Panc1 (cell line): ENCODE measurements at regions not wholly inside any gene's neighbourhood (a gene's known extent, or its start where the extent isn't known, plus 50 kb on each side); places are given as distances from the start of the nearest gene placed in this dataset.

Experiments used
- ATAC-seq: fragments of 200-7000 bp; cut with Tn5 transposase; 2 replicates; pipeline ENCODE4 v1.9.1; 2020; ENCODE audit warnings: mild to moderate bottlenecking, moderate library complexity
- BruUV-seq: library from RNA; stranded (reverse); fragments of 400-500 nt; replicated peaks from 2 replicates; lab custom pipeline; 2021; lab: Mats Ljungman, UMichigan
- CTCF ChIA-PET: fragments of 300-600 bp; sonication (Branson Sonifier 250); formaldehyde crosslinking; loops from one replicate; lab custom pipeline; 2022; ENCODE audit warnings: antibody characterized with exemption; lab: Charles Lee
- POLR2A ChIA-PET: fragments of 300-600 bp; sonication (Branson Sonifier 250); formaldehyde crosslinking; loops from one replicate; lab custom pipeline; 2022; ENCODE audit warnings: antibody characterized with exemption; lab: Charles Lee
- DNase-seq: peaks from one replicate; pipeline ENCODE4 v3.0.0-alpha.2; 2010; ENCODE audit warnings: low read depth, low spot score
- H3K27ac ChIP-seq: 2 replicates; pipeline ENCODE4 v1.5.1; 2011; ENCODE audit warnings: mild to moderate bottlenecking, low read length, inconsistent platforms
- H3K27me3 ChIP-seq: fragments of 200-500 bp; sonication (Bioruptor generic); 2 replicates; pipeline ENCODE4 v1.6.0; 2014; ENCODE audit warnings: low read length, inconsistent platforms; ENCODE audit not compliant: control insufficient read depth, insufficient read depth
- H3K36me3 ChIP-seq: fragments of 200-500 bp; sonication (Bioruptor generic); 2 replicates; pipeline ENCODE4 v1.5.1; 2014; ENCODE audit warnings: inconsistent platforms, mild to moderate bottlenecking, low read length, moderate library complexity; ENCODE audit not compliant: control insufficient read depth, insufficient read depth
- H3K4me1 ChIP-seq: 2 replicates; pipeline ENCODE4 v1.5.1; 2011; ENCODE audit warnings: inconsistent platforms, mild to moderate bottlenecking, low read length, moderate library complexity; ENCODE audit not compliant: control insufficient read depth, insufficient read depth
- H3K4me3 ChIP-seq, 2 experiments: 2 replicates each; pipeline ENCODE4 v1.5.1; 2011 to 2012; ENCODE audit warnings: low read depth in 2 of 2, low read length in 2 of 2, mild to moderate bottlenecking in 2 of 2, inconsistent platforms in 1 of 2, moderate library complexity in 1 of 2
- H3K9me3 ChIP-seq: fragments of 200-500 bp; sonication (Bioruptor generic); 2 replicates; pipeline ENCODE4 v1.5.1; 2014; ENCODE audit warnings: low read depth, mild to moderate bottlenecking, inconsistent platforms, low read length, moderate library complexity; ENCODE audit not compliant: control insufficient read depth, insufficient read depth
- POLR2AphosphoS5 ChIP-seq: IDR thresholded peaks from 2 replicates; pipeline ENCODE4 v1.6.1; 2012; ENCODE audit warnings: mild to moderate bottlenecking, low read depth, low read length, moderate library complexity
- SIN3A ChIP-seq: IDR thresholded peaks from 2 replicates; pipeline ENCODE4 v1.6.1; 2012; ENCODE audit warnings: low read depth, mild to moderate bottlenecking, low read length, moderate library complexity, borderline replicate concordance; ENCODE audit not compliant: insufficient read depth
- TCF7L2 ChIP-seq: IDR thresholded peaks from 2 replicates; pipeline ENCODE4 v1.6.1; 2011; ENCODE audit warnings: mild to moderate bottlenecking, low read depth, low read length, inconsistent platforms
- in situ Hi-C: cut with HindIII; loops from 2 replicates; pipeline ENCODE4 v1.10.0; 2016; ENCODE audit warnings: low sequenced_read_pairs, low pct_unique_long_range_greater_than_20kb
- intact Hi-C: fragments of 100-400 bp; cut with micrococcal nuclease; formaldehyde crosslinking; loops from one replicate; pipeline ENCODE4 v1.10.0; 2022; ENCODE audit not compliant: unreplicated experiment
- TF ChIP-seq, protein P1 (sequence below): fragments of 450-650 bp; IDR thresholded peaks from 2 replicates; pipeline ENCODE4 v1.5.1; 2017; ENCODE audit warnings: mild to moderate bottlenecking
- TF ChIP-seq, protein P2 (sequence below), 2 experiments: IDR thresholded peaks; 2 replicates each; pipeline ENCODE4 v1.6.1; 2011 to 2012; ENCODE audit warnings: low read depth in 2 of 2, control low read depth in 1 of 2, low read length in 1 of 2, mild to moderate bottlenecking in 1 of 2, moderate library complexity in 1 of 2; ENCODE audit not compliant: insufficient read depth in 1 of 2

DNA sequence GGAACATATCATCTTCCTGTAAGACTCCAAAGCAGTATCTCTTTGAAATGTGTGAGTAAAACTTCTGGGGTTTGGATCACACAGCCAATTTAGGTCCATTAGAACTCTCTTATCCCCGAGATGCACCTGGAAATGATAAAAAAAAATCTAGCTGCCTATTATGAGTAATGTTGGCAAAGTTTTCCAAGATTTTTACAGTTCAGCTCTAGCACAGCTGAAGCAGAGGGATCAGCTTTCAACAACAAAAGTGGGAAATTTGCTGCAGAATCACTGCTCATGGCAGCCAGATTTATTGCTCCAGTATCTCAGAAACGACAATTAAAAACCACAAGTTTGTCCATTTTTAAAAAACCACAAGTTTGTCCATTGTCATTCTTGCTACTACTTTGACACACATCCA lies 292.2 kb downstream of the IRX2 start:
- Histone ChIP-seq H3K4me3 (no peak overlapping the region), H3K27me3 (no peaks in the 10 kb centered on the region), H3K4me1 (no peaks in the 10 kb centered on the region), H3K36me3 (no peaks in the 10 kb centered on the region), H3K9me3 (no peaks in the 10 kb centered on the region), H3K27ac (no peak overlapping the region)
- ATAC-seq (no peak), DNase-seq (no peak)
- in situ Hi-C loops (no loop called here), intact Hi-C loops (no loop called here)
- ChIA-PET CTCF (no interaction called here), POLR2A (no interaction called here)
- TF ChIP-seq, protein P1, sequence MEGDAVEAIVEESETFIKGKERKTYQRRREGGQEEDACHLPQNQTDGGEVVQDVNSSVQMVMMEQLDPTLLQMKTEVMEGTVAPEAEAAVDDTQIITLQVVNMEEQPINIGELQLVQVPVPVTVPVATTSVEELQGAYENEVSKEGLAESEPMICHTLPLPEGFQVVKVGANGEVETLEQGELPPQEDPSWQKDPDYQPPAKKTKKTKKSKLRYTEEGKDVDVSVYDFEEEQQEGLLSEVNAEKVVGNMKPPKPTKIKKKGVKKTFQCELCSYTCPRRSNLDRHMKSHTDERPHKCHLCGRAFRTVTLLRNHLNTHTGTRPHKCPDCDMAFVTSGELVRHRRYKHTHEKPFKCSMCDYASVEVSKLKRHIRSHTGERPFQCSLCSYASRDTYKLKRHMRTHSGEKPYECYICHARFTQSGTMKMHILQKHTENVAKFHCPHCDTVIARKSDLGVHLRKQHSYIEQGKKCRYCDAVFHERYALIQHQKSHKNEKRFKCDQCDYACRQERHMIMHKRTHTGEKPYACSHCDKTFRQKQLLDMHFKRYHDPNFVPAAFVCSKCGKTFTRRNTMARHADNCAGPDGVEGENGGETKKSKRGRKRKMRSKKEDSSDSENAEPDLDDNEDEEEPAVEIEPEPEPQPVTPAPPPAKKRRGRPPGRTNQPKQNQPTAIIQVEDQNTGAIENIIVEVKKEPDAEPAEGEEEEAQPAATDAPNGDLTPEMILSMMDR = no peak
- BruUV-seq = no TSS peak

DNA sequence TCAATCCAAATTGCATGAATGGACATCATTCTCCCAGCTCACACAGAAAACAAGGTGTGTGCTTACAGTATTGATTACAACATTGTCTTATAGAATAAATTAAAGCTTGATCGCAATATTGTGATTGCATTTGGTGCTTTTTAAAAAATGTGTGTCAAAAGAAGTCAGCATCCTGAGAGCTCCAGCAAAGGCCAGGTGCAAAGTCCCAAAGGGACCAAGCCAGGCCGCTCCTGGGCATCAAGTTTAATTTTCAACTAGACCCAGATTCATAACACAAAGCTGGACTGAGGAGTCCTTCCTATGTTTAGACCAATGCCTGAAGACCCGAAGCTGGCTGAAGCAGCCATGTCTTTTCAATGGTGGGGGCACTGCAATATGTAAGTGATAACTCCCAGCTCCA lies 295.6 kb downstream of the IRX2 start:
- intact Hi-C loops = no loop called here
- in situ Hi-C loops = no loop called here
- BruUV-seq = no TSS peak
- Histone ChIP-seq H3K27me3 (no peaks in the 10 kb centered on the region; the same call in 1 of the 2 replicates), H3K4me3 (no peak overlapping the region), H3K27ac (no peak overlapping the region), H3K36me3 (no peaks in the 10 kb centered on the region), H3K9me3 (no peaks in the 10 kb centered on the region), H3K4me1 (no peaks in the 10 kb centered on the region)
- POLR2A ChIA-PET = no interaction called here
- ATAC-seq (no peak), DNase-seq (no peak)
- CTCF ChIA-PET = no interaction called here
- TF ChIP-seq SIN3A (no peak), POLR2AphosphoS5 (no peak)
- TF ChIP-seq, protein P2, sequence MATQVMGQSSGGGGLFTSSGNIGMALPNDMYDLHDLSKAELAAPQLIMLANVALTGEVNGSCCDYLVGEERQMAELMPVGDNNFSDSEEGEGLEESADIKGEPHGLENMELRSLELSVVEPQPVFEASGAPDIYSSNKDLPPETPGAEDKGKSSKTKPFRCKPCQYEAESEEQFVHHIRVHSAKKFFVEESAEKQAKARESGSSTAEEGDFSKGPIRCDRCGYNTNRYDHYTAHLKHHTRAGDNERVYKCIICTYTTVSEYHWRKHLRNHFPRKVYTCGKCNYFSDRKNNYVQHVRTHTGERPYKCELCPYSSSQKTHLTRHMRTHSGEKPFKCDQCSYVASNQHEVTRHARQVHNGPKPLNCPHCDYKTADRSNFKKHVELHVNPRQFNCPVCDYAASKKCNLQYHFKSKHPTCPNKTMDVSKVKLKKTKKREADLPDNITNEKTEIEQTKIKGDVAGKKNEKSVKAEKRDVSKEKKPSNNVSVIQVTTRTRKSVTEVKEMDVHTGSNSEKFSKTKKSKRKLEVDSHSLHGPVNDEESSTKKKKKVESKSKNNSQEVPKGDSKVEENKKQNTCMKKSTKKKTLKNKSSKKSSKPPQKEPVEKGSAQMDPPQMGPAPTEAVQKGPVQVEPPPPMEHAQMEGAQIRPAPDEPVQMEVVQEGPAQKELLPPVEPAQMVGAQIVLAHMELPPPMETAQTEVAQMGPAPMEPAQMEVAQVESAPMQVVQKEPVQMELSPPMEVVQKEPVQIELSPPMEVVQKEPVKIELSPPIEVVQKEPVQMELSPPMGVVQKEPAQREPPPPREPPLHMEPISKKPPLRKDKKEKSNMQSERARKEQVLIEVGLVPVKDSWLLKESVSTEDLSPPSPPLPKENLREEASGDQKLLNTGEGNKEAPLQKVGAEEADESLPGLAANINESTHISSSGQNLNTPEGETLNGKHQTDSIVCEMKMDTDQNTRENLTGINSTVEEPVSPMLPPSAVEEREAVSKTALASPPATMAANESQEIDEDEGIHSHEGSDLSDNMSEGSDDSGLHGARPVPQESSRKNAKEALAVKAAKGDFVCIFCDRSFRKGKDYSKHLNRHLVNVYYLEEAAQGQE (IDR thresholded peaks at IDR 0.05; ENCODE audit: insufficient read depth in 1 of 2, low read depth in 2 of 2, low read length in 1 of 2) = no peak
- TF ChIP-seq, protein P1 = no peak

DNA sequence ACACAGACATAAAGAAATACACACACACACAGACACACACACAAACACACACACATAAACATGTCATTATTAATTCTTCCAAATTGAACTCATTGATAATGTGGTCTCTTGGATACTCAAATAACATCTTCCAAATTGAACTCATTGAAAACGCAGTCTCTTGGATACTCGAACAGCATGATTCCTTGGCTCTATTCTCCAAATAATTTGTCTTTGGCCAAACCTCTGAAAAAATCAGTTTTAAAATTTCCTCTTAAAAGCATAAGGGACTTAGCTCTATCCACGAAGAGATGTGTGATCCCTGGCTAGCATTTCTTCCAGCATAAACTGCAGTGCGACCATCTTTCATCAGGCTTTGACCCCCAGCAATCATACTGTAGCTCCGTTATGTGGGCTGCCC lies 296.6 kb downstream of the IRX2 start:
- BruUV-seq = no TSS peak
- H3K4me3 ChIP-seq = no peak overlapping the region
- ChIA-PET POLR2A (no interaction called here), CTCF (no interaction called here)
- DNase-seq = no peak
- H3K9me3 ChIP-seq = no peaks in the 10 kb centered on the region
- H3K4me1 ChIP-seq = no peaks in the 10 kb centered on the region
- intact Hi-C loops (no loop called here), in situ Hi-C loops (no loop called here)
- no peaks in the 10 kb centered on the region for H3K36me3 ChIP-seq
- TF ChIP-seq POLR2AphosphoS5 = no peak
- TF ChIP-seq, protein P2 (IDR thresholded peaks at IDR 0.05; ENCODE audit: insufficient read depth in 1 of 2, low read depth in 2 of 2, low read length in 1 of 2) = no peak
- TF ChIP-seq, protein P1 = no peak
- no peak for TF ChIP-seq SIN3A
- no peak for TF ChIP-seq TCF7L2
- no peaks in the 10 kb centered on the region; the same call in 1 of the 2 replicates for H3K27me3 ChIP-seq
- no peak overlapping the region for H3K27ac ChIP-seq
- no peak for ATAC-seq
